ENCODE measurements at regions not wholly inside any gene's neighbourhood (a gene's known extent, or its start where the extent isn't known, plus 50 kb on each side); places are given as distances from the start of the nearest gene placed in this dataset.

DNA sequence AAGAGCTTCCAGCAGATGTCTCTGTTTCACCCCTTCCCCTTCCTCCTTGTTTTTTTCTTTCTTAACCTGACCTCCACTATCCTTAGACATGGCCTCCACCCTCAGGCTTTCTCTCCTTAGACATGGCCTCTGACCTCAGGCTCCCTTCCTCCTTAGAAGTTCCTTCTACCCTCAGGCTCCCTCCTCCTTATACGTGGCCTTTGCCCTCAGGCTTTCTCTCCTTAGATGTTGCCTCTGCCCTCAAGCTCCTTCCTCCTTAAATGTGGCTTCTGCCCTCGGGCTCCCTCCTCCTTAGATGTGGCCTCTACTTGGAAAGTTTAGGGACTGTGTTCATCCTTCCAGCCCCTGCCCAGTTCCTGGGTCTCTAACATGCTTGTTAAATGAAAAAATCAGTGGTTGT is 180.4 kb upstream of the S1PR3 start:
- Histone ChIP-seq H3K36me3 (ENCODE audit: control insufficient read depth, insufficient read depth, low read length) (no peaks in the 10 kb centered on the region), H3K27me3 (ENCODE audit: control insufficient read depth, insufficient read depth, low read length) (no peaks in the 10 kb centered on the region), H3K27ac (ENCODE audit: low read length) (no peak overlapping the region), H3K9me3 (ENCODE audit: control insufficient read depth, insufficient read depth, low read depth, low read length) (no peaks in the 10 kb centered on the region), H3K4me3 (ENCODE audit: low read depth in 2 of 2, low read length in 2 of 2) (no peak overlapping the region), H3K4me1 (ENCODE audit: control insufficient read depth, insufficient read depth, low read length) (no peaks in the 10 kb centered on the region)
- intact Hi-C loops (cut with micrococcal nuclease; ENCODE audit: unreplicated experiment) (no loop called here), in situ Hi-C loops (cut with HindIII; ENCODE audit: low pct_unique_long_range_greater_than_20kb, low sequenced_read_pairs) (no loop called here)
- TF ChIP-seq SIN3A (IDR thresholded peaks at IDR 0.05; ENCODE audit: borderline replicate concordance, insufficient read depth, low read depth, low read length) (no peak), REST (IDR thresholded peaks at IDR 0.05; ENCODE audit: insufficient read depth in 1 of 2, low read depth in 2 of 2, low read length in 1 of 2) (no peak), POLR2AphosphoS5 (IDR thresholded peaks at IDR 0.05; ENCODE audit: low read depth, low read length) (no peak), TCF7L2 (IDR thresholded peaks at IDR 0.05; ENCODE audit: low read depth, low read length) (no peak)
- TF ChIP-seq, protein P1, sequence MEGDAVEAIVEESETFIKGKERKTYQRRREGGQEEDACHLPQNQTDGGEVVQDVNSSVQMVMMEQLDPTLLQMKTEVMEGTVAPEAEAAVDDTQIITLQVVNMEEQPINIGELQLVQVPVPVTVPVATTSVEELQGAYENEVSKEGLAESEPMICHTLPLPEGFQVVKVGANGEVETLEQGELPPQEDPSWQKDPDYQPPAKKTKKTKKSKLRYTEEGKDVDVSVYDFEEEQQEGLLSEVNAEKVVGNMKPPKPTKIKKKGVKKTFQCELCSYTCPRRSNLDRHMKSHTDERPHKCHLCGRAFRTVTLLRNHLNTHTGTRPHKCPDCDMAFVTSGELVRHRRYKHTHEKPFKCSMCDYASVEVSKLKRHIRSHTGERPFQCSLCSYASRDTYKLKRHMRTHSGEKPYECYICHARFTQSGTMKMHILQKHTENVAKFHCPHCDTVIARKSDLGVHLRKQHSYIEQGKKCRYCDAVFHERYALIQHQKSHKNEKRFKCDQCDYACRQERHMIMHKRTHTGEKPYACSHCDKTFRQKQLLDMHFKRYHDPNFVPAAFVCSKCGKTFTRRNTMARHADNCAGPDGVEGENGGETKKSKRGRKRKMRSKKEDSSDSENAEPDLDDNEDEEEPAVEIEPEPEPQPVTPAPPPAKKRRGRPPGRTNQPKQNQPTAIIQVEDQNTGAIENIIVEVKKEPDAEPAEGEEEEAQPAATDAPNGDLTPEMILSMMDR (IDR thresholded peaks at IDR 0.05) = no peak
- ChIA-PET CTCF (no interaction called here), POLR2A (no interaction called here)
- no peak for ATAC-seq
- no TSS peak for BruUV-seq (replicated peaks)
- no peak for DNase-seq (ENCODE audit: low read depth, low spot score)

DNA sequence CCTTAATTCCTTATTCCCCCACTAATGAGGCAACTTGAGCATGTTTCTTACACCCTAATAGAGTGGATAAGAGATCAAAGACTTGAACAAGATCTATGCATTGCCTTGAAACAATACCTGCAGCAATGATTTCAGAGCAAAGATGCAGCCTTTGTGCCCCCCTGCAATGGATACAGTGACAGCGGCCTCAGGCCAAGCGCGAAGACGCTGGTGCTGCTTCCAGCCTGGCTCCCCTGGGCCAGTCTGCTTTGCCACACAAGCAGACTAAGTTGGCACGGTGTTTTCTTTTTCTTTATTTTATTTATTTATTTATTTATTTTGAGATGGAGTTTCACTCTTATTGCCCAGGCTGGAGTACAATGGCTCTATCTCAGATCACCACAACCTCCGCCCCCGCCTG is 179.8 kb upstream of the S1PR3 start:
- Histone ChIP-seq H3K4me1 (ENCODE audit: control insufficient read depth, insufficient read depth, low read length) (no peaks in the 10 kb centered on the region), H3K36me3 (ENCODE audit: control insufficient read depth, insufficient read depth, low read length) (no peaks in the 10 kb centered on the region), H3K27me3 (ENCODE audit: control insufficient read depth, insufficient read depth, low read length) (no peaks in the 10 kb centered on the region), H3K9me3 (ENCODE audit: control insufficient read depth, insufficient read depth, low read depth, low read length) (no peaks in the 10 kb centered on the region), H3K27ac (ENCODE audit: low read length) (no peak overlapping the region), H3K4me3 (ENCODE audit: low read depth in 2 of 2, low read length in 2 of 2) (no peak overlapping the region)
- intact Hi-C loops (cut with micrococcal nuclease; ENCODE audit: unreplicated experiment) (no loop called here), in situ Hi-C loops (cut with HindIII; ENCODE audit: low pct_unique_long_range_greater_than_20kb, low sequenced_read_pairs) (no loop called here)
- BruUV-seq (replicated peaks) = no TSS peak
- ATAC-seq = no peak
- POLR2A ChIA-PET = no interaction called here
- TF ChIP-seq, protein P1 (IDR thresholded peaks at IDR 0.05) = no peak
- TF ChIP-seq POLR2AphosphoS5 (IDR thresholded peaks at IDR 0.05; ENCODE audit: low read depth, low read length) (no peak), SIN3A (IDR thresholded peaks at IDR 0.05; ENCODE audit: borderline replicate concordance, insufficient read depth, low read depth, low read length) (no peak), TCF7L2 (IDR thresholded peaks at IDR 0.05; ENCODE audit: low read depth, low read length) (no peak), REST (IDR thresholded peaks at IDR 0.05; ENCODE audit: insufficient read depth in 1 of 2, low read depth in 2 of 2, low read length in 1 of 2) (no peak)
- no peak for DNase-seq (ENCODE audit: low read depth, low spot score)
- CTCF ChIA-PET = no interaction called here
